Hippocampal formation (tissue), 2 donors: ENCODE measurements at regions not wholly inside any gene's neighbourhood (a gene's known extent, or its start where the extent isn't known, plus 50 kb on each side); places are given as distances from the start of the nearest gene placed in this dataset.

Experiments
- DNase-seq, 2 donors: peaks; one replicate each; lab custom pipeline; 2025; lab: John Stamatoyannopoulos, UW

DNA sequence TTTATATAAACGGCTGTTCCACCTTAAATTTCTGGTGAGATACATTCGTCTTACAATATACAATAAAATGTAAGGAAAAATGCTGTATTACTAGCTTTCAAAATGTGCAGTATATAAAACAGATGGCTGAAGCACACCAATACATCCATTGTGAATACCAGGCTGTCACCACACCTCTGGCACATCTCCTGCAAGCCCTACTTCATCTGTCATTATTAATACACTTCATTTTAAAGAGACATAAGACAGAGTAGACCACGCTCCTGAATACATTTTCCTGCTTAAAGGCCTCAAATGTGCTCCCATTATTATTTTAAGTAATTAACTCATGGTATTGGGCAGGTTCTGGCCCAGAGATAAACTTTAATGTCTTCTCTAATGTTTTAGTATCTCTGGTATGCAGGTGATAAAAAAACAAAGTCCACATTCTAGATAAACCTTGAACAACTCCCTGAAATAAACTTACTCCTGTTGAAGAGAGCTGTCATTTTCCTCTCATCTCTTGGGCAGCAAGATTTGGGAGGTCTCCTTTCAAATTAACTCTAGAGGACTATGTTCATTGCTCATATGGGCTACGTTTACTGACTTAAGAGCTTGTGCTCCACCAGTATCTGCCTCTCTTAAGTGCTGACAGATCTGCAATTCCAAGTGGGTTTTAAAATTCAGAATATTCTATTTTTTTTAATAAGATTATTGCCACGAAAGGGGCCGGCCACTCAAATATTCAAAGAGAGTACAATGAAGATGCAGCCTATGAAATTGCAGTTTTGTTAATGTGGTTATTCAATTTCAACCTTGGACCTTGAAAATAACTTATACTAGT is 396.5 kb upstream of the SEMA3D start:
- no peak for DNase-seq

DNA sequence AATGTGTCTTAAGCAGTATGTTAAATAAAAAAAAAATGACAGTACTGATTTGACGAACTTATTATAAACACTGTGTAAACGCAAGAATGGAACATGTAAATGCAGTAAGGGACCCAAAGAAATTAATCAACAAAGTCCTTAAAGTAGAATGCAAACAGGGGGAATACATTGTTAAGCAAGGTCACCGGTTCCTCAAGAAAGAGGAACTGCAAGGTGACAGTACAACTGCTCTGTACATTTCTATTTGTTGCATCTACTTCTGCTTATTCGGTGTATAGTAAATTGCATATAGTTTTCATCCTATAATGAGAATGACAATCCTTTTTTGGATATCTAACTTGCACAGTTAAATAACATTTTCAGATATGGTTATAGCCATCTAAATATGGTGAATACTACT is 387.0 kb upstream of the SEMA3D start:
- no peak for DNase-seq

DNA sequence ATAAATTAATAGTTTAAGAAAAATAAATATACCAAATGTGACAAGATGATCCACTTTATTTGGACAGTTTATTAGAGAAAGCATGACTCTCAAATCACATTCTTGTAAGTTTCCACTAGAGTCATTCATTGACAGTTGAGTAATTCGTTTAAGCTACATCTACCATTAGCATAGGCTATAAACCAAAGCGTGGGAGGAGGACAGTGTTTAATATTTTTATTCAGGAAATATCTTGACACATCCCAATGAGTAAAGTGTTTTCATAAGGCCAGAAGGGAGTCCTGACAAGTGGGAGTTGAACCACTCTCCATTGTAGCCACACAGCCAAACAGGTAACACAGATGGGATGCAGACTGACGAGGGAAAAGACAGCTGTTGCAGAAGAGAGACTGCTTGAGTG is 386.5 kb upstream of the SEMA3D start:
- DNase-seq = no peak

DNA sequence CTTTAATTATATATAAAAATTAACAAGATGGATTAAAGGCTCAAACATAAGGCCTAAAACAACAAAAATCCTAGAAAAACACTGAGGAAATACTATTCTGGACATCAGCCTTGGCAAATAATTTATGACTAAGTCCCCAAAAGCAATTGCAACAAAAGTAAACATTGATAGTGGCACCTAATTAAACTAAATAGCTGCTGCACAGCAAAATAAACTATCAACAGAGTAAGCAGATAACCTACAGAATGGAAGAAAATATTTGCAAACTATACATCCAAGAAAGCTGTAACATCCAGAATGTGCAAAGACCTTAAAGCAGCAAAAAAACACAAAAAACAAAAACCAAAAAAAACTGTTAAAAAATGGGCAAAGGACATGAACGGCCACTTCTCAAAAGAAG is 384.0 kb upstream of the SEMA3D start:
- no peak for DNase-seq

DNA sequence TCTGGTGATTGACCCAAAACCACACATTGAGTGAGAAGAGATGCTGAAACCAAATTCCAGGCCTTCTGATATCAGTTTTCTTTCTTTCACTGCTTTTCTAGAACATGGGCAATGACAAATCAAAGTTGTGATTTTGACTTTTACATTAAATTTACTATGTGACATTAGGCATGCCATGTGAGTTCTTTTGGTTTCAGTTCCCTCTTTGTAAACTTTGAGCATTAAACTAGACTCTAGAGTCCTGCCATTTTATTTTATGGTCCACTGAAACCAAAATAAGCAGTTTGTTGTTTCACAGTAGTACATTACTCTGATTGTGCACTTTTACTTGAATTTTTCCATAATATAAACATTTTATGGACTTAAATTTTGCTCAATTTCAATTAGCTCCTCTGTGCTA is 381.1 kb upstream of the SEMA3D start:
- DNase-seq = no peak

DNA sequence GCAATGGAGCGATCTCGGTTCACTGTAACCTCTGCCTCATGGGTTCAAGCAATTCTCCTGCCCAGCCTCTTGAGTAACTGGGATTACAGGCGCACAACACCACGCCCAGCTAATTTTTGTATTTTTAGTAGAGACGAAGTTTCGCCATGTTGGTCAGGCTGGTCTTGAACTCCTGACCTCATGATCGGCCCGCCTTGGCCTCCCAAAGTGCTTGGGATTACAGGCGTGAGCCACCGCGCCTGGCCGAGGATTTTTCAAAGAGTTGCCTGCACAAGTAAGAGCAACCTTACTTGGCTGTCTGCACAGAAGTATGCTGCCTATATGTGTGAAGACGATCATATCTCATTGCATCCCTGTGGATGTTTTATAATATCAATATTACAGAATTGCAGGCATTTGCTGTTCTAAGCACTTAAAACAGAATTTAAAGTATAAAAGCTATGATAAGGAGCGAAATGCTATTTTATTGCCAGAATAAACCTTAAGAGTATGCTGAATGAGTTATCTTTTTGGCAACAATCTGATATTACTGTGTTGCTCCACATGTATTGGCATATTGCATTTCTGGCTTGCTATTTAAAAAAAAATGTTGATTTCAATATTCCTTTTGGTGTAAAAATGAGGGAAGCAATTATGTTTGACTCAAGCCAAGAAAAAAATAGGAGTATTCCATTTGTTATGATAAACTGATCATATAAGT is 379.4 kb upstream of the SEMA3D start:
- no peak for DNase-seq

DNA sequence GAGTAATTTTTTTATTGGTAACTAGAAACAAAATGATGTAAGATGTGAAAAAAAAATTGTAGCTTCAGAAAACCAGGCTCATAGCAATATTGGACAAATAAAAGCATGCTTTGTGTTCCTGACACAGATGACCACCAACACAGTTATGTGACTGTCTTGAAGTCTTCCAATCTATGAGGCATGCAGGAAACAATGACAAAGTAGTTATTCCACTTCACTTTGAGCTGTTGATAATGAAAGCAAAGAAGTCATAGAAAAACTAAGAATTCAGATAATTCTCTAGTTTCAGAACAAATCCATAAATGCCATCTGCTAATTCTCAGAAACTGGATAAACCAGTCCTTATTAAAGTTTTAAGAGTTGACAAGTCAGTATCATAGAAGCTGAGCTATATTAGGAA is 378.4 kb upstream of the SEMA3D start:
- DNase-seq = no peak

DNA sequence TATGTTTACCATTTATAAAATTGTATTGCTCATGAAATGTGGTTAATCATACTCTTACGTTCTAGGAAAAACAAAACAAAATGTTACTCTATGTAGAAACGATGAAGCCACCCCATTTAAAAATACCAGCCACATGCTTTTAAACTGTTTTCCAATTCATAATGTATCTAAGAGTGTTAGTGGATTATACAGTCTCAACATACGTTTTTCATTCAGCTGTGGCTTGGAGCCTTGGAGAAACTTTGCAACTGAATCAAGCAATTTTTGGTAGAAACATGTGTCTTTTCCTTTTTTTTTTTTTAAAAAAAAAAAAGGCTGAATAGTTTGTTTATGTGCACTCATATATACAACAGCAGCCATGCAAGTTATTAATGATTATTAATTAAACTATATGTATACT is 378.0 kb upstream of the SEMA3D start:
- DNase-seq = no peak

DNA sequence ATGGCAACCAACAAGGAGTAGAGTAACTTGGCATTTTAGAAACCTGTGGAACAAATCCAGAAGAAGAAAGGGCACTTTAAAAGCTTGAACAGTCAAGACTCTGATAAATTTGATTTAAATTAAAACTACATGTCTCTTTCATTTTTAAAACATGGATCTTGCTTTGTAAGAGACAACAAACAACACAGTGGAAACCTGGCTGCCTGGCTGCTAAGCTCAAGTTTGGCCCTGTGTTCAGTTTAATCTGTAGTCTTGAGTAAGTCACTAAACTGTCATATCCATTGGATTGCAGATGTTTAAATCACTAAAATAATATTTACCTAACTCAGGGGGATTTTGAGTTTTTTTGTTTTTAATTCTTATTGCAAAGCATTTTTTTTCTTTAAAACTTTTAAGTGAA is 374.9 kb upstream of the SEMA3D start:
- DNase-seq = no peak

DNA sequence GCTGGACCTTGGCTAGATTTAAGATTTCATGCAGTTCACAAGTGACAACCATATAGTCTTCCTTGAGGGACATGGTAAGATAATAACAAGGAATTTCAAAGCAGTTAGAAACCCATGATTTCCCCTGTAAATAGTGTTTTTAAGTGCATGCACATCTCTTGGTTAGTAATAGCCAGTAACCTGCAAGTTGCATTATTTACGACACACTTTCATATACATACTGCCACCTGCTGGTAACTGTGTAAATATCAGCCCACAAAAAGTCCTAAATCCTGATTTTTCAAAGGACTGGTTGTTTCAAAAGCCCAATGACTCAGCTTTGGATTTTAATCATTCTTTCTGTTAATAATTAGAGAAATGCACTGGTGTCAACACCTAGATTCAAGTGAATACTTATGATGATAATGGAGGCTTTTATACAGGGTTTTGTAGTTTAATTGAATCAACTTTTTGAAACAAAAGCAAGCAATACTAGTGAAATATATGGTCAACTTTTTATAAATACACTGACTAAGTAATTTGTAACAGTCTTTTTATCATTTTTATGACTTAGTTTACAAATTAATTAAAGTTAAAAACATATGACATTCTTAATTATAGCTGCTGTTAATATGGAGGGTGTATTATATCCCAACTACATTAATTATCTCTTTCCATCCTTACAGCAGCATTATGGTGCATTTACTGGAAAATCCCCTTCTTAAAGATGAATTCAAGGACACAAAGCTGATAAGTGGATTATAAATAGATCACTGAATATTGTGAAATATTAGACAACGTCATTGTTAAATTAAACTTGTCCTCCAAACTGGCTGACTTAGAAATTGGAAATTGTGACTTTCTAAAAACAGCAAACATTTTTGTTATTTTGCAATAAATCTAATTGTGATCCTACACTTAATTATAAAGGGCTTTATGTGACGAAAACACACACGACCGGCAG is 367.7 kb upstream of the SEMA3D start:
- DNase-seq = peak in 1 of 2 donors; percentile 73

DNA sequence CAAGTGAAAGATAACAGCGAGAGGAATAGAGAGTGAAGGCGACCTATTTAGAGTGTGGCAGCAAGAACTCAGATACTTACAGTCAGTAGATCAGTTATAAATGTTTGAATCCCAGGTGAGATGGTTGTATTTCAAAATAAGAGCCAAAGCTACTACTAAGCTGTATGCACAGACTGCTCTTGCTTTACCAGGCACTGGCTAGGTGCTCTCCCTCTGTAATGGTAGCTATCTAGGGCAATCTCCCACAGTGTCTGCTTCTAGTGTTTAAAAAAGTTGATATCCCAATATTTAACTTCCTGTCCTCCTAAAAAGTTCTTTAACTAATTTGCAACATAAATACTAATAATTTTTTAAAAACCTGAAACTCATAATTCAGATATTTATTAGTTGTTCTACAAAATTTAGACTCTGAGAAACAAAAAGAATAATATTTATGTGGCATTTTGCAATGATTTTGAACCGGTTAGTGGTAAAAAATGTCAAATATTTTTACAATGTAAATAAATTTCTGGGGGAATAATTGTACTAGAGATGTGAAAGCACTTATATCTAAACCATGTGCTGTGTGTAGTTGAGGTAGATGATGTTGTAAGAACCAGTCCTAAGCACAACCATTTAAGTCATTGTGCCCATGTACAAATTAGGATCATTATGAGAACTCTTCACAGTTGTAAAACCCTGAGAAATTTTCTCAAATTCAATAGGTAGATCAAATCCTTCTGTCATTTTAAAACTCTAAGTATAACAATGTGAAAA is 349.3 kb upstream of the SEMA3D start:
- no peak for DNase-seq

DNA sequence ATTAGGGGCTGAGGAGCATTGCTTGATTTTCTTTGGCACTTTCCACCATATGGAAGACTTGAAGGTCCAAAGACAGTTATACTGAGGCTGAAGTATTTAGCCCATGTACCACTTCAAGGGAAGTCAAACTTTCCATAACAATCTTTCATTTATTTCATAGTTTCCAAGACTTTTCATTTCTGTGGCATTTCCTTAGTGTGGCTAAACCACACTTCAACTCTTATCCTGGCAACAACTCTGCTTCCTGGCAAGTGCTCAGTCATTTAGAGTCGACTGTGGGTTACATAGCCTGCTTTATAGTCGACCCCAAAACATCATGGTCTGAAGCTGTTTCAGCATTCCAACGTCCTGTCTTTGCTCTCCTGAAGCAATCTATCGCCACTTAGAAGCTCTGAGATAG is 343.0 kb upstream of the SEMA3D start:
- no peak for DNase-seq

DNA sequence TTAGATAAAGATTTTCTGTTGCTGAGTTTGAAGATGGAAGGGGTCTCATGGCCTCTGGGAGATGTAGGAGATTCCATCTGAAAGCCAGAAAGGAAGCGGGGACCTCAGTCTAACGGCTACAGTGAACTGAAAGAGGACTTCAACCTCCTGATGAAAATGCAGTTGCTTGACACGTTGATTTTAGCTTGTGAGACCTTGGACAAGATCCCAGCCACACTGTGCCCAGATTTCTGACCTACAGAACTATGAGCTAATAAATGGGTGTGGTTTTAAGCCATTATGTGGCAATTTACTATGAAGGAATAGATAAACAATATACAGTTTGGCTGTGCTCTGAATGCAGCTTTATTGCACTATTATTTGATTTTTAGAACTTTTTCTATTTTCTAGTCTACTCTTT is 342.3 kb upstream of the SEMA3D start:
- no peak for DNase-seq

DNA sequence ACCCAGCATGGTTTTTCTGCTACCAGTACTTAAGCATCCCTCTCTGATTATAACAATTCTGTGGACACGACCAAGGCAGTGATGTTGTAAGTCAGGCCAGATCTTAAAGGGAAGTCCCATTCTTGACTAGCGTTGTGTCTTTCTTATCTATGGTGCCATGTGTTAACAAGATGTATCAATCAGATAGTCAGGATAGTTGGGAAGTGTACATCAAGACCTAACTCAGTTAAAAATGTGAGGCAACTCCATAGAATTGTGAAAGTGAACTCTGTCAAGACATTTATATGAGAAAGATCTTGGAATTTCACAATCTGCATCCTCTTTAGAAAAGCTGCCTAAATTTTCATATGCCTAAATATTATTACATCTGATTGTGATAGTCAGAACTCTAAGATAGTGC is 341.7 kb upstream of the SEMA3D start:
- no peak for DNase-seq

DNA sequence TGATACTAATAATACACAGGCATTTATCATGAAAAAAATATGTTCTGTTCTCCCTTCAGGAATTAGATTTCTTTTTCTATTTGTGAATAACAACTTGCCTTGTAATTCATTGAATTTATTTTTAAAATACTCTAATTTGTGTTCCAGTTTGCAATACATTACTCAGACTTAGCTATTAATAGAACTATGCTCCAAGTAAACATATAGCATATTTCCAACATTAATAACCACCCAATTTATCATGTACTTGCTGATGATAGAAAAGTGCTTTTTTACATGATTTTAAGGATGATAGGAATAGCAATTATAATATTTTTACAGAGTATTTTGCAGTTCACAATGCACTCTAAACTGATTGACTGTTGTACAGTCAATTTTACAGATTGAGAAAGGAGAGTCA is 338.8 kb upstream of the SEMA3D start:
- no peak for DNase-seq

DNA sequence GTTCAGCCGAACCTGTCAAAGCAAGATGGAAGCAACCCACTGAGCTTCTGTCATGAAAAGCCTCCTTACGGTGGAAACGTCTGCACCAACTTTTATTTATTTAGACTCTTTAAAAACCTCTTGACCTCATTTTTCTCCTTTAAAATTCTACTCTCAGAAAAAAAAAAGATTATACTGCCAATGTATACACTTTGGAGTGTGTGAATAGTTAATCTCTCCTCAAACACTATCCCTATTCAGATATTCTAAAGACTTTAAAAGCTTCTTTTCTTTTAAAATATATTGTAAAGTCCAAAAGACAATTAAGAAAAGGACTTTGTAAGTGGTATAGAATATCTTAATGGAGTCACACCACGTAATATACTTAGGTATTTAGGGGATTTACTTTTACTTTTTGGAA is 335.2 kb upstream of the SEMA3D start:
- no peak for DNase-seq

DNA sequence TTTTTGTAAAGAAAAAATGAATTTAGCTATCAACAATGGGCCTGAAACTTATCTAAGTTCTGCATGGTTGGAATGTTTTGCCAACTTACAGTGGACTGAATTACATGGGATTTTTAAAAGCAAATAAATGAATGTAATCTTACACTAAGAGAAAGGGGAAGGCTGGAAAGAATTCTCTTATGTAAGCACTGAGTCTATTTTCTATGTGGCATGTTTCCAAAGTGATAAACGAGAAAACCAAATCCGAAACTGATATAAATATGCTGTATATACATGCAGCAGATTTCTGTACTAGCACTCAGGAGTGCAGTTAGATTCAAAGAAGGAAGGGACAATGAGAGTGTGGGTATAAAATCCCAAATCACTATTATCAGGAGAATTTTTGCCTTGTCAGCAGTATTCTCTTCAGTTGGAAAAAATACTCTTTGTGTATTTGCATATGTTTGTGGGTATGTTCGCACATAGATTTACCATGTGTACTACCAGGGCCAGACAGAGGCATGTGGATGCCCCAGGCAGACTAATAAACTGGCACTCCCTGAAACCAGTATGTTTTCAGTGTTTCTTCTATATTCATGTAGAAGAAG is 334.3 kb upstream of the SEMA3D start:
- no peak for DNase-seq

DNA sequence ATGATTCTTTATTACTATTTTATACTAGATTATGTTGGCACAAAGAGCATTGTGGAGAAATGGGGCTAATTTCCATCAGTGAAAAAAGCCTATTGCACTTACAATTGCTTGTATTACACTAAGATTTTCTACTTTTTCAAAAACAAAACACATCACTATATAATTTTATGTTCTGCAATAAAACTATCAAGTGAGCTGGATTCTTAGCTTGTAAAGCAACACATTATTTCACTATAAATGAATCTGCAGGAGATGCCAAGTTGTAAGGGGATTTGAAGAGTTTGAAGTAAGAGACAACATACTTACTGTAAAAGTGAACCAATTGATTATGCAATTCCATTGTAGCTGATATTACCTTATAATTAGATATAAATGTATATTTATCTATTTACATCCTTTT is 333.3 kb upstream of the SEMA3D start:
- DNase-seq = no peak

DNA sequence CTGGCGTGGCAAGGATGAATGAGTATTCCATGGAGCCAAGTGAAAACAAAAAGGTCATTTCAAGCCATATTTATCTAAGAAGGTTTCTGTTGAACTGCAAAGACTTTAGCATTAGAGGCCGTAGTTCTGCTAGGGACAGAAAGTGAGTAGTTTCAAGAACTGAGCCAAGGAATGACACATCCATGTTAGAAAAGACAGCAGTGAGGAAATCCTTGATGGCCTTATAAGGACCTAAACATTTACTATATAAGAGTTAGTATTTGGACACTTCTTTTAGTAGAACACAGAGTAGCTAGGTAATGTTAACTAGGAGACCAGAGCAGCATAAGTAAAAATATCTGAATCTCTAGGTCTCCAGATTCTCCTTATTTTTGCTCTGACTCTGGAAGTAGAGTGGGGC is 329.8 kb upstream of the SEMA3D start:
- no peak for DNase-seq

DNA sequence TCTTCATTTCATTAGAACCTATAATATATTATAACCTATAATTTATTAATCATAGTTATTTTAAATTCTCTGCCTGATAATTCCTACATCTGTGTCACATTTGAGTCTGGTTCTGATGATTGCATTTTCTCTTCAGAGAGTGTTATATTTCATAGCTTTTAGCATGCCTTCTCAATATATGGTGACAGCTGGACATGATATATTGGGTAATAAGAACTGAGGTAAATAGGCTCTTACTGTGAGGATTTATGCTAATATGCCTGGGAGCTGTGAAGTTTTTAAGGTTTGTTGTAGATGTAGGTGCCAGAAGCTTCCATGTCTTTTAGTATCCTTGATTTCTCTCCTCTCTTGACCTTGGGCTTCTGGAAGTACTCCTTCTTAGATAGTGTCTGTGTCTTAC is 325.9 kb upstream of the SEMA3D start:
- DNase-seq = no peak

DNA sequence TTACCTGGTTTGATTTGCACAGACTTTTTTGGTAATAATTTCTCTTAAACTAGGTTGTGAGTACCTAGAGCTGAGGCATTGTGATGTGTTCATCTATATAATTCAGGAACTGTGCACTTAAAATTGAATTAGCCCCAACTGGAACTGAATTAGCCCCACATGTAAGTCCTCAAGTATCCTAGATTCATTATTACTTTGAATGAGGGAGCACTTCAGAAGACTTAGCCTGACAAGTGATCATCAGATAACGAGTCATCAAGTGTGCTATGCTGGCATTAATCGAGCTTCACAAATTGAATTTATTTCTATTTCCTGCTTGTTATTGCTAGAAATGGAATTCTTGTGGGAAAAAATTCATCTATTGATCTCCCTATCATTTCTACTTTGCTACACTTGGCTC is 323.4 kb upstream of the SEMA3D start:
- DNase-seq = no peak
